Mesenchymal stem cell (in vitro differentiated cells and primary cell): ENCODE measurements at regions not wholly inside any gene's neighbourhood (a gene's known extent, or its start where the extent isn't known, plus 50 kb on each side); places are given as distances from the start of the nearest gene placed in this dataset.

Experiments
- DNase-seq: peaks from one replicate; pipeline ENCODE4 v3.0.0-alpha.2; 2013
- H2AFZ ChIP-seq: one replicate; pipeline ENCODE4 v1.6.1; 2013; ENCODE audit warnings: low read depth, mild to moderate bottlenecking, control low read depth, inconsistent platforms, low read length, moderate library complexity
- H2AK5ac ChIP-seq: 2 replicates; pipeline ENCODE4 v1.6.1; 2013; ENCODE audit warnings: low read length, moderate library complexity, mild to moderate bottlenecking, inconsistent platforms; ENCODE audit not compliant: severe bottlenecking
- H2BK120ac ChIP-seq: one replicate; pipeline ENCODE4 v1.6.1; 2013; ENCODE audit warnings: low read depth, mild to moderate bottlenecking, inconsistent platforms, low read length, moderate library complexity
- H2BK12ac ChIP-seq, 2 experiments: one replicate each; pipeline ENCODE4 v1.6.1; 2013; ENCODE audit warnings: inconsistent platforms in 2 of 2, low read length in 2 of 2, mild to moderate bottlenecking in 2 of 2, moderate library complexity in 2 of 2, control low read depth in 1 of 2
- H2BK15ac ChIP-seq: one replicate; pipeline ENCODE4 v1.6.1; 2013; ENCODE audit warnings: mild to moderate bottlenecking, low read depth, inconsistent platforms; ENCODE audit not compliant: poor library complexity, severe bottlenecking
- H2BK5ac ChIP-seq: 2 replicates; pipeline ENCODE4 v1.6.1; 2013; ENCODE audit warnings: low read depth, mild to moderate bottlenecking, low read length, control low read depth, inconsistent platforms; ENCODE audit not compliant: poor library complexity, severe bottlenecking
- H3K14ac ChIP-seq, 2 experiments: one replicate each; pipeline ENCODE4 v1.6.1; 2013; ENCODE audit warnings: inconsistent platforms in 2 of 2, low read length in 2 of 2, control low read depth in 1 of 2, mild to moderate bottlenecking in 1 of 2, moderate library complexity in 1 of 2
- H3K18ac ChIP-seq, 2 experiments: one replicate each; pipeline ENCODE4 v1.6.1; 2013; ENCODE audit warnings: inconsistent platforms in 2 of 2, low read length in 2 of 2, control low read depth in 1 of 2, low read depth in 1 of 2, mild to moderate bottlenecking in 1 of 2
- H3K23ac ChIP-seq, 2 experiments: one replicate each; pipeline ENCODE4 v1.6.1; 2013; ENCODE audit warnings: inconsistent platforms in 2 of 2, low read length in 2 of 2, mild to moderate bottlenecking in 2 of 2, moderate library complexity in 2 of 2, control low read depth in 1 of 2
- H3K27ac ChIP-seq: 2 replicates; pipeline ENCODE4 v1.5.1; 2013; ENCODE audit warnings: mild to moderate bottlenecking, moderate library complexity, low read length, control low read depth, inconsistent platforms; ENCODE audit not compliant: poor library complexity, severe bottlenecking
- H3K27me3 ChIP-seq, 2 experiments: 2 replicates each; pipeline versions ENCODE4 v1.6.1 to v1.7.0; 2013; ENCODE audit warnings: low read length in 2 of 2, mild to moderate bottlenecking in 2 of 2, moderate library complexity in 2 of 2, control low read depth in 1 of 2, inconsistent platforms in 1 of 2; ENCODE audit not compliant: control insufficient read depth in 1 of 2, insufficient read depth in 1 of 2
- H3K36me3 ChIP-seq, 2 experiments: 2 replicates each; pipeline versions ENCODE4 v1.6.1 to v1.7.0; 2013; ENCODE audit warnings: low read length in 2 of 2, control low read depth in 1 of 2, inconsistent platforms in 1 of 2, low read depth in 1 of 2, mild to moderate bottlenecking in 1 of 2; ENCODE audit not compliant: insufficient read depth in 2 of 2, control insufficient read depth in 1 of 2
- H3K4ac ChIP-seq, 2 experiments: one replicate each; pipeline ENCODE4 v1.6.1; 2013; ENCODE audit warnings: inconsistent platforms in 2 of 2, low read length in 2 of 2, mild to moderate bottlenecking in 2 of 2, moderate library complexity in 2 of 2, control low read depth in 1 of 2, low read depth in 1 of 2
- H3K4me1 ChIP-seq: 2 replicates; pipeline ENCODE4 v1.6.1; 2013; ENCODE audit warnings: low read depth, low read length, control low read depth; ENCODE audit not compliant: control insufficient read depth, insufficient read depth
- H3K4me2 ChIP-seq: 2 replicates; pipeline ENCODE4 v1.6.1; 2013; ENCODE audit warnings: low read length, mild to moderate bottlenecking, inconsistent platforms; ENCODE audit not compliant: poor library complexity, severe bottlenecking
- H3K4me3 ChIP-seq, 2 experiments: 2 replicates each; pipeline versions ENCODE4 v1.5.1 to v1.7.0; 2013; ENCODE audit warnings: low read length in 2 of 2, mild to moderate bottlenecking in 2 of 2, control low read depth in 1 of 2, low read depth in 1 of 2; ENCODE audit not compliant: insufficient read depth in 1 of 2
- H3K79me1 ChIP-seq: replicated peaks from 2 replicates; pipeline ENCODE4 v1.6.1; 2013; ENCODE audit warnings: mild to moderate bottlenecking, control low read depth, low read length, inconsistent platforms; ENCODE audit not compliant: poor library complexity, severe bottlenecking
- H3K9ac ChIP-seq: 2 replicates; pipeline ENCODE4 v1.7.0; 2013; ENCODE audit warnings: mild to moderate bottlenecking, low read length, moderate library complexity
- H3K9me3 ChIP-seq: 2 replicates; pipeline ENCODE4 v1.7.0; 2013; ENCODE audit warnings: mild to moderate bottlenecking, low read length; ENCODE audit not compliant: control insufficient read depth
- H4K8ac ChIP-seq: one replicate; pipeline ENCODE4 v1.6.1; 2013; ENCODE audit warnings: inconsistent platforms, mild to moderate bottlenecking, low read length, moderate library complexity
- H4K91ac ChIP-seq: one replicate; pipeline ENCODE4 v1.6.1; 2013; ENCODE audit warnings: mild to moderate bottlenecking, low read length, inconsistent platforms
- WGBS: methylation state at CpG from one replicate; pipeline ENCODE4 v1.1.7; 2013; ENCODE audit warnings: mixed read lengths; 5-methylcytosine and 5-hydroxymethylcytosine counted together

DNA sequence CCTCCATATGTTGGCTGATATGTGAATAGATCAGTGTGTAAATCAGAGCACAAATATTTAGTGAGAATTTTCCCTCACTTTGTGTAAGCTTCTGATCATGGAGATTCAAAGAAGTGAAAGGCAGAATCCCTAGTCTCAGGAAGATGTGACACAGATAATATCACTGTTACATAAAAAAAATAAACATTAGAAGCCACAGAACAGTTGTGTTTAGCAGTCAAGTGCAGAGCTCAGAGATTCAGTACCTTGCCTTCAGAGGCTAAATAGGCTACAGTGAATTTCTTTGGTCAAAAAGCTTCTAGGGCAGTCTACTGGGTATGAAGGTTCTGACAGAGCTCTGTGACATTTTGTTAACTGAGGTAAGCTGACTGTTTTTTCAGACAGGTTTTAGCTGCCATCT is 591.5 kb downstream of the METTL15 start:
- Histone ChIP-seq H4K91ac (no peak overlapping the region), H2BK12ac (no peak overlapping the region), H4K8ac (no peak overlapping the region), H3K23ac (no peak overlapping the region), H3K14ac (no peak overlapping the region), H2BK5ac (no peak overlapping the region), H3K36me3 (no peaks in the 10 kb centered on the region), H3K9ac (no peak overlapping the region), H3K27me3 (no peaks in the 10 kb centered on the region), H3K4me2 (no peak overlapping the region), H3K18ac (no peak overlapping the region), H3K4ac (peak overlapping the region in 1 of 2 experiments; percentile 47), H3K27ac (no peak overlapping the region), H3K4me1 (peaks cover 2% of the 10 kb centered on the region), H3K4me3 (no peak overlapping the region), H2AFZ (no peak overlapping the region), H2BK15ac (no peak overlapping the region), H3K9me3 (no peaks in the 10 kb centered on the region), H2AK5ac (no peak overlapping the region), H3K79me1 (no peaks in the 10 kb centered on the region), H2BK120ac (no peak overlapping the region)
- DNase-seq, result no peak

- H3K79me1 ChIP-seq, result no peaks in the 10 kb centered on the region
- no peak overlapping the region for H2BK120ac ChIP-seq
- H3K14ac ChIP-seq, result no peak overlapping the region
- H3K18ac ChIP-seq, result no peak overlapping the region
- no peaks in the 10 kb centered on the region for H3K27me3 ChIP-seq
- H3K23ac ChIP-seq, result no peak overlapping the region
- H2BK15ac ChIP-seq, result no peak overlapping the region
- no peaks in the 10 kb centered on the region for H3K9me3 ChIP-seq
- 0% methylated on average over 1 of the region's 5 CpGs for WGBS
- H3K4me1 ChIP-seq, result peaks cover 2% of the 10 kb centered on the region
- H3K36me3 ChIP-seq, result no peaks in the 10 kb centered on the region
- no peak overlapping the region for H3K27ac ChIP-seq
- no peak overlapping the region for H2AK5ac ChIP-seq
- H2BK12ac ChIP-seq, result no peak overlapping the region
- no peak overlapping the region for H4K91ac ChIP-seq
- DNase-seq, result peak; percentile 46
- no peak overlapping the region for H3K4me2 ChIP-seq
- H3K4ac ChIP-seq, result no peak overlapping the region
- H4K8ac ChIP-seq, result no peak overlapping the region
- H2AFZ ChIP-seq, result no peak overlapping the region
- no peak overlapping the region for H3K9ac ChIP-seq
- no peak overlapping the region for H2BK5ac ChIP-seq
- no peak overlapping the region for H3K4me3 ChIP-seq
Observed at GRCh38 chr11:28697920-28698827, 590.0 kb downstream of the METTL15 start.

GRCh38 chr11:28696591-28696990 is 588.4 kb downstream of the METTL15 start:
- Histone ChIP-seq H3K9me3 (no peaks in the 10 kb centered on the region), H3K4me3 (no peak overlapping the region), H3K18ac (peak overlapping the region in 1 of 2 experiments; percentile 54), H4K91ac (no peak overlapping the region), H3K36me3 (no peaks in the 10 kb centered on the region), H2BK120ac (no peak overlapping the region), H2AFZ (no peak overlapping the region), H3K27me3 (no peaks in the 10 kb centered on the region), H3K4ac (no peak overlapping the region), H3K23ac (no peak overlapping the region), H3K4me1 (no peaks in the 10 kb centered on the region), H2BK12ac (no peak overlapping the region), H3K4me2 (no peak overlapping the region), H3K14ac (no peak overlapping the region), H3K27ac (no peak overlapping the region), H3K79me1 (no peaks in the 10 kb centered on the region), H2AK5ac (no peak overlapping the region), H2BK5ac (no peak overlapping the region), H2BK15ac (no peak overlapping the region), H4K8ac (no peak overlapping the region), H3K9ac (no peak overlapping the region)
- WGBS, result 80% methylated on average over 1 of the region's 1 CpG
- DNase-seq, result no peak

DNA sequence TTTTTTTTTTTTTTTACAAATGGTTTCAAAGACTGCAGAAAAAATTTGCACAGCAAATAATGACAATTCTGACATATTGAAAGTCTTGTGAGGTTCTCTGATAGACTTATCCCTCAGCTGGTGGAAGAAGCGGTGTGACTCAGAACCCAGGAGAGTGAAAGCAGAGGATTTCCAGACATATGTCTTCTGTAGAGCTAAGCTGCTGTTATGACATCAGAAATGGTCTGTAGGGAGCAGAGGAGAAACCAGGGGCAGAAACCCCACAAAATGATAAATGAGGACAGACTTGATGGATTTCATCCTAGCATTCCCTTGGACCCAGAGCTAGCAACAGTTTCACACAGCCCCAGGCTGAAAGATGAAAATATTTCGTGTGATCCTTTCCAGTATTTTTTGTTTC is 582.6 kb downstream of the METTL15 start:
- Histone ChIP-seq H3K79me1 (no peaks in the 10 kb centered on the region), H2BK5ac (no peak overlapping the region), H3K18ac (no peak overlapping the region), H4K91ac (no peak overlapping the region), H3K23ac (no peak overlapping the region), H3K4me2 (no peak overlapping the region), H3K4me3 (no peak overlapping the region), H3K36me3 (no peaks in the 10 kb centered on the region), H2AFZ (no peak overlapping the region), H3K9ac (no peak overlapping the region), H4K8ac (no peak overlapping the region), H2BK12ac (no peak overlapping the region), H3K4me1 (no peaks in the 10 kb centered on the region), H3K4ac (no peak overlapping the region), H3K27ac (no peak overlapping the region), H3K27me3 (no peaks in the 10 kb centered on the region), H3K14ac (no peak overlapping the region), H2BK15ac (no peak overlapping the region), H2AK5ac (no peak overlapping the region), H2BK120ac (no peak overlapping the region), H3K9me3 (peaks cover 4% of the 10 kb centered on the region)
- 78% methylated on average over 1 of the region's 2 CpGs for WGBS
- peak; percentile 81 for DNase-seq
